GM19395 (cell line): ENCODE measurements at regions not wholly inside any gene's neighbourhood (a gene's known extent, or its start where the extent isn't known, plus 50 kb on each side); places are given as distances from the start of the nearest gene placed in this dataset.
"Not testable (repeated sequence)": the region's sequence is repeated elsewhere in the genome, so short reads cannot be mapped to it uniquely, and the experiment has no call there.

Experiments used
- ATAC-seq: cut with Tn5 transposase; IDR thresholded peaks from one replicate; pipeline ENCODE4 v1.9.1; 2021; ENCODE audit warnings: mild to moderate bottlenecking, moderate library complexity; ENCODE audit not compliant: unreplicated experiment

GRCh38 chrX:85808217-85808616 lies 239.1 kb downstream of the CHM start:
- ATAC-seq, result no peak

- not testable (repeated sequence) for ATAC-seq
These were observed 275.0 kb downstream of the CHM start for GRCh38 chrX:85772391-85772790.

GRCh38 chrX:85765651-85766050 lies 281.7 kb downstream of the CHM start:
- ATAC-seq, result no peak

GRCh38 chrX:85723025-85723424 lies 324.3 kb downstream of the CHM start:
- not testable (repeated sequence) for ATAC-seq

GRCh38 chrX:85703233-85703632 lies 323.8 kb upstream of the POF1B start:
- ATAC-seq, result not testable (repeated sequence)

GRCh38 chrX:85698921-85699320 lies 319.5 kb upstream of the POF1B start:
- ATAC-seq, result no peak

- no peak for ATAC-seq
These were observed 306.4 kb upstream of the POF1B start for GRCh38 chrX:85685843-85686242.

GRCh38 chrX:85666471-85666870 lies 287.0 kb upstream of the POF1B start:
- ATAC-seq, result no peak

GRCh38 chrX:85663970-85664369 lies 284.5 kb upstream of the POF1B start:
- ATAC-seq, result not testable (repeated sequence)

- ATAC-seq, result no peak
These were observed 251.4 kb upstream of the POF1B start for GRCh38 chrX:85630901-85631300.

GRCh38 chrX:85627363-85627762 lies 247.9 kb upstream of the POF1B start:
- ATAC-seq, result no peak

- no peak for ATAC-seq
These were observed 243.2 kb upstream of the POF1B start for GRCh38 chrX:85622635-85623034.

GRCh38 chrX:85620466-85620865 lies 241.0 kb upstream of the POF1B start:
- ATAC-seq, result no peak

GRCh38 chrX:85619962-85620361 lies 240.5 kb upstream of the POF1B start:
- no peak for ATAC-seq

GRCh38 chrX:85611926-85612325 lies 232.5 kb upstream of the POF1B start:
- ATAC-seq, result no peak

- ATAC-seq, result no peak
These were observed 213.5 kb upstream of the POF1B start for GRCh38 chrX:85592980-85593379.

GRCh38 chrX:85591536-85591935 lies 212.1 kb upstream of the POF1B start:
- ATAC-seq, result no peak

GRCh38 chrX:85590638-85591037 lies 211.2 kb upstream of the POF1B start:
- no peak for ATAC-seq

GRCh38 chrX:85573801-85574200 lies 194.3 kb upstream of the POF1B start:
- peak; percentile 50 for ATAC-seq

- ATAC-seq, result no peak
These were observed 191.0 kb upstream of the POF1B start for GRCh38 chrX:85570496-85570895.

GRCh38 chrX:85569686-85570085 lies 190.2 kb upstream of the POF1B start:
- ATAC-seq, result no peak

- ATAC-seq, result no peak
These were observed 189.6 kb upstream of the POF1B start for GRCh38 chrX:85569096-85569495.

- no peak for ATAC-seq
These were observed 181.8 kb upstream of the POF1B start for GRCh38 chrX:85561231-85561630.

GRCh38 chrX:85544609-85545008 lies 165.1 kb upstream of the POF1B start:
- no peak for ATAC-seq
